ENCODE measurements at regions not wholly inside any gene's neighbourhood (a gene's known extent, or its start where the extent isn't known, plus 50 kb on each side); places are given as distances from the start of the nearest gene placed in this dataset.
"Not testable (repeated sequence)": the region's sequence is repeated elsewhere in the genome, so short reads cannot be mapped to it uniquely, and the experiment has no call there.

DNA sequence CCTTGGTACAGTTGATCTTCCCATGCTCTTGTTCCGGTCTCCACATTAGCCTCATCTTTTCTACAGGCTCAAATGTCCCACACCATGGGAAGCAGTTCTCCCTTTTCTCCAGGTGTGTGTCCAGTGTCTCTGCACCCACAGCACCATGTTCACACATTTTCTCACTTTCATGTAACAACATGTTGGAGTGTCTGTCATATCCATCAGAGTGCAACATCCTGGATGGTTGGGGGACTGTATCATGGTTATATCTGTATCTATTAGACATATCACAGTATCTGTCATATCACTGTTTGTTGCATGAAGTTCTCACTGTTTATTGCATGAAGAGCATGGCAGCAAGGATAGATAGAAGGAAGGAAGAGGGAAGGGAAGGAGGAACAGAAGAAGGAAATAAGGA lies 635.6 kb downstream of the EPM2A start:
- no peak overlapping the region for H3K4me3 ChIP-seq (ENCODE audit: low read depth, low read length)
- TF ChIP-seq, protein P1, sequence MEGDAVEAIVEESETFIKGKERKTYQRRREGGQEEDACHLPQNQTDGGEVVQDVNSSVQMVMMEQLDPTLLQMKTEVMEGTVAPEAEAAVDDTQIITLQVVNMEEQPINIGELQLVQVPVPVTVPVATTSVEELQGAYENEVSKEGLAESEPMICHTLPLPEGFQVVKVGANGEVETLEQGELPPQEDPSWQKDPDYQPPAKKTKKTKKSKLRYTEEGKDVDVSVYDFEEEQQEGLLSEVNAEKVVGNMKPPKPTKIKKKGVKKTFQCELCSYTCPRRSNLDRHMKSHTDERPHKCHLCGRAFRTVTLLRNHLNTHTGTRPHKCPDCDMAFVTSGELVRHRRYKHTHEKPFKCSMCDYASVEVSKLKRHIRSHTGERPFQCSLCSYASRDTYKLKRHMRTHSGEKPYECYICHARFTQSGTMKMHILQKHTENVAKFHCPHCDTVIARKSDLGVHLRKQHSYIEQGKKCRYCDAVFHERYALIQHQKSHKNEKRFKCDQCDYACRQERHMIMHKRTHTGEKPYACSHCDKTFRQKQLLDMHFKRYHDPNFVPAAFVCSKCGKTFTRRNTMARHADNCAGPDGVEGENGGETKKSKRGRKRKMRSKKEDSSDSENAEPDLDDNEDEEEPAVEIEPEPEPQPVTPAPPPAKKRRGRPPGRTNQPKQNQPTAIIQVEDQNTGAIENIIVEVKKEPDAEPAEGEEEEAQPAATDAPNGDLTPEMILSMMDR (IDR thresholded peaks at IDR 0.05; ENCODE audit: low read depth, low read length): no peak

DNA sequence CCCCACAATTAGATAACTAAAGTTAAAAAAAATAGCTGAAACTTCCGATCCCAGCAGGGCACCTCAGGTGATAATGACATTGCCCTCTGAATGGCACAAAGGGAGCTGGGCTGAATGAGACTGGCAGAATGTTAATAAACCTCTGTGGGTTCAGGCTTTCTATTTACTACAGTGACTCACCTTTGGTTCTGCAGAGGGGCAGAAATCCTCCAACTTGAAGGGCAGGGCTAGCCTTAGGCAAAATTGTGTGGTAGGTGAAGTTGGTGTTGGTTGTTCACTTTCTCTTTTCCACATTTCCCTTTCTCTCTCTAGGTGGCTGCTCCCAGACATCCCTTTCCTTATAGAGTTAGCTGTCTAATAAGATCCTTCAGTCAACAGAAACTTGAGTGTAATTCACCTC lies 625.2 kb downstream of the EPM2A start:
- TF ChIP-seq, protein P1 (IDR thresholded peaks at IDR 0.05; ENCODE audit: low read depth, low read length): no peak

DNA sequence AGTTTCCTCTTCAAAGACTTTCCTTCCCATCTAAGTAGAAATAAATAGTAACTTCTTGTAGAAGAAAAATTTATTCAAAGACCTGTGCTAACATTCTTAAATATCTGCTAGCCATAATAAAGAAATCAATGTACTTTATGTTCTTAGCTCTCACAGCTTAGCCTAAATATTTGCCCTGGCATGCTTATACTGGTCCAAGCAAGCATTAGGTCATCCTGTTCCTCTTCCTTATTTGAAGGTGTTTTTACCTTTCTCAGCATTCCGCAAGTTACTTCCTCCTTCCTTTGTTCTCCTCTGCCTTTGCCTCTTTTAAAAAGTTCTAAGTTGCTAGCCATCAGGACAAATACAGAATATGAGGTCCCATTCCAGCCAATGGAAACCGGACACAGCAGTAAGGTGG lies 623.9 kb downstream of the EPM2A start:
- not testable (repeated sequence) for H3K4me3 ChIP-seq (ENCODE audit: low read depth, low read length)

More for the DNA sequence above, 625.2 kb downstream of the EPM2A start:
- no peak overlapping the region for H3K4me3 ChIP-seq (ENCODE audit: low read depth, low read length)

GRCh38 chr6:145112711-145113148 lies 622.6 kb downstream of the EPM2A start:
- TF ChIP-seq, protein P1 (IDR thresholded peaks at IDR 0.05; ENCODE audit: low read depth, low read length): no peak
- no peak overlapping the region for H3K4me3 ChIP-seq (ENCODE audit: low read depth, low read length)

DNA sequence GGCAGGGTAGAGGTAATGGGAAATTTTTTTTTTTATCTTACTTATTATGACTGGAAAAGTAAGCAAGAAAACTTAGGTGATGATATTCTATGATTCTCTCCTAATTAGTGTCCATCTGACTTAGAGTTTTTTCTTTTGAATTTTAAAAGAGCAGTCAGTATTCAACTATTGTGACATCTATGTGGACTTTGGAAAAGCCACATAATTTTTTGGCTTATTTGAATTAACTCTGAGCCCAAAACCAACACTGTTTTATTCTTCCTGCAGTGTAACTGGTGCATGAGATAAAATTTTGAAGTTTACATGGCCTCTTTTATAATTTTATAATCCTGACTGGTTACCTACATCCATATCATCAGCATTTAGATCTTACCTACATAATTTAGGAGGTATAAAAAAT lies 619.7 kb downstream of the EPM2A start:
- no peak overlapping the region for H3K4me3 ChIP-seq (ENCODE audit: low read depth, low read length)
- TF ChIP-seq, protein P1 (IDR thresholded peaks at IDR 0.05; ENCODE audit: low read depth, low read length): no peak

GRCh38 chr6:145116591-145117178 lies 618.6 kb downstream of the EPM2A start:
- no peak overlapping the region for H3K4me3 ChIP-seq (ENCODE audit: low read depth, low read length)
- TF ChIP-seq, protein P1 (IDR thresholded peaks at IDR 0.05; ENCODE audit: low read depth, low read length): no peak

- TF ChIP-seq, protein P1 (IDR thresholded peaks at IDR 0.05; ENCODE audit: low read depth, low read length): no peak
- H3K4me3 ChIP-seq (ENCODE audit: low read depth, low read length): no peak overlapping the region
These were observed 617.1 kb downstream of the EPM2A start for GRCh38 chr6:145118224-145118623.

DNA sequence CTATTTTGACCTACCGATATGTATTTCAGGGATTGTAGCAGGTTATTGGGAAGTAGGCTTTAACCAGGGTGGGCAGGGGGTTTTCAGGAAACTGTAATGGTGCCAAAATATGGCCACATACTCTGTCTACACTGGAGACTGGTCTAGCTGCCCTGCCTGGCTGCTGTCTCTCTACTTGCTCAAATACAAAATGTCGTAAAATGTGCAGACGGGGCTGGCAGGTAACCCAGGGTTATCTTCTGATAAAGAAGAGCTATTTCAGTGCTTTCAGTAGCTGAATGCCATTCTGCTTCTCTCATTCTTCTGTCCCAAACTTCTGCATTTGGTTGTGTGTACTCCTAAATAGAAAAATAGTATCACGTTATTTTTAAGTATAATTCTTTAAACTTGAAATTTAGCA lies 616.2 kb downstream of the EPM2A start:
- no peak overlapping the region for H3K4me3 ChIP-seq (ENCODE audit: low read depth, low read length)
- TF ChIP-seq, protein P1 (IDR thresholded peaks at IDR 0.05; ENCODE audit: low read depth, low read length): no peak

All from WI38 (cell line).